HG02973 (cell line): ENCODE measurements at regions not wholly inside any gene's neighbourhood (a gene's known extent, or its start where the extent isn't known, plus 50 kb on each side); places are given as distances from the start of the nearest gene placed in this dataset.
"Not testable (repeated sequence)": the region's sequence is repeated elsewhere in the genome, so short reads cannot be mapped to it uniquely, and the experiment has no call there.

Experiments
- ATAC-seq: cut with Tn5 transposase; IDR thresholded peaks from one replicate; pipeline ENCODE4 v1.9.1; 2021; ENCODE audit warnings: moderate library complexity; ENCODE audit not compliant: unreplicated experiment

DNA sequence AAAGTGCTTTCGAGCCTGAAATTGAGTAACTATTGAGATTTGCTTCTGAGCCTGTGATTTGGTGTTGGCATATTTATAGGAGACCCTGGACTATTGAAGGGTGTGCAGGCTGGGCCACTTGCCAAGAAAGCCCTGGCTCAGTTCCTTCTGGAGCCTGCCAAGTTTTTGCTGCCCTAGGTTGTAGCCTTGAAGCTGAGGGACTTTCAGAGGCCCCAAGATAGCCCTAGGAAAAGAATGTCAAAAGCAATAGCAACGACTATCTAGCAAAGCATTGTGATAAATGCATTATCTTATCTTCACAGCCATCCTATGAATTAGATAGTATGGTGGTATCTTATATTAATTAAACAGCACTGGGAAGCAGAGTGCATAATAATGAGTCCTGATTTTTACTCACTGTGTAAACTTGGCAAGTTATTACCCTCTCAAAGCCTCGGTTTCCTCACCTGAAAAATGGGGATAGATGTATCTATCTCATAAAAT, 473.7 kb upstream of the PODXL start:
- ATAC-seq, result no peak

DNA sequence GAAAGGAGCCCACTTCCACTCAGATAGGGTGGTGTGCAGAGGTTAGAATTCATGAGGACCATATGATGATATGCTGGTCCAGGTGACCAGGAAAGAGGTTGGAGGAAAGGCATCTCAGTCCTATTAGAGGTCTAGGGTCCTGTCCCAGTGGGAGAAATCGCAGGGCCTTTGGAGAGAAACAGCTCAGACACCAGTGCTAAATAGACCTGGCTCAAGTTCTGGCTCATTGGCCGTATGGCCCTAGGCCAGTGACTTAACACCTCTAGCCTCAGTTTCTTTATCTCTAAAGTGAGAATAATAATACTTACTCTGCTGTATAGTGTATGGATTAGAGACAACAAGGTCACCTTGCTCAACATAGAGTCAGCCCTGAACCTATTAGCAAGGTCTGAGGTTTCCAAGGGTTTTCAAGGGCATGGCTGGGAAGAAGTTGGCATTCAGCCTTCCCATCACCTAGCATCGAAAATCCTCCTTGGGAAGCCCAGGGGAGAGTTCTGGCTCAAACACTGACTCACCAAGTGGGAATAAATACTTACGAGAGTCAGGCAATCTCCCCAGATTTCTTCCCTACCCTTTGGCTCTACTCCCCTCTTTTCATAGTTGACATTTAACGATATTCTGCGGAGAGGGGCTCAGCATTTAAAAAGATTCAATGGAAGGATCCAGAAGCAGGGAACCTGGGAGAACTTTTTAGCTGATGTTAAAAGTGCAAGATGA, 473.1 kb upstream of the PODXL start:
- no peak for ATAC-seq

DNA sequence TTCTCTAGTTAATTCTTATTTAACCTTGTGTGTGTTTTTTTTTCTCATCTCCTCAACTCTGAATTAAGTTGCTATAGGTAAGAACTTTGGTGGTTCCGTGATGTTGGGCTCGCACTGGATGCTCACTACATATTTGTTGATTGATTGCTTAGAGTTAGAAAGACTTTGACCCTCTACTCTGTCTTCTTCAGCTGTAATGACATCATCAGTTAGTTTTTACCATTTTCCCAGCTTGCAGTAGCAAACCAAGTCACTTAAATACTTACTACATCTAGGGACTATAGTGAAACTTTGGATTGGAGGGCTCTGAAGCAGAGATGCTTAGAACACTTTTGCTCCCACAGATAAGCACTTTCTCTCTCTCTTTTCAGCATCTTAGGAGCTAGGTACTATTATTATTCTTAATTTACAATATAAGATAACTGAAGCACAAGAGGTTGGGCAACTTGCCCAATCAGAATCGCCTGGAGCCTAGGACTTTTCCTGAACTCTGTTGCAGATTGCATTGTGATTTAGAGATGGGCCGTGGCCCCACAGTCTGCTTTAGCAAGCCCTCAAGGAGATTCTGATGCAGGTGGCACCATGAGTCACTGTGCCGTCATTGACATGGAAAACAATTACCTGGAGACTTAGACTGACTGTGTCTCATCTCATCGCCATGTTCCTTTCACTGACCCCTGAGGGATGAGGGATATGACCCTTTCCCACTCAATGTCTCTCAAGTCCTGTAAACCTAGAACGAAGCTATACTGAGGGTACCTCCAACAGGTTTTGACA, 471.9 kb upstream of the PODXL start:
- ATAC-seq, result no peak

GRCh38 chr7:132024290-132024689, 467.9 kb upstream of the PODXL start:
- no peak for ATAC-seq

- no peak for ATAC-seq
Measured at GRCh38 chr7:132023466-132023865, 467.0 kb upstream of the PODXL start.

DNA sequence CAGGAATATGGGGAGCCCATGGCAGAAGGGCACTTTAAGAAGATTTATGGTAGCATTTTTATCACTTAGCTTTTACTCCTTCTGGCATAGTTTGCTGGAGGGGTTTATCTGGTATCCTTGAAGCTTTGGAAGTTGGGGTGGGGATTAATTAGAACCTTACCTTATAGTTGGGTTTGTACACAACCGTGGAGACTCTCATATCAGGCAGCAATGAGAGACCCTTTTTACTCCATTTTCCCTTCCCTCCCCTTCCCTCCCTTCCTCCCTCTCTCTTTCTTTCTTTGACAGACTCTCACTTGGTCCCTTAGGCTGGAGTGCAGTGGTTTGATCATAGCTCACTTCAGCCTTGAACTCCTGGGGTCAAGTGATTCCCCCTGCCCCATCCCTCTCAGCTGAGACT, 465.8 kb upstream of the PODXL start:
- ATAC-seq, result no peak

DNA sequence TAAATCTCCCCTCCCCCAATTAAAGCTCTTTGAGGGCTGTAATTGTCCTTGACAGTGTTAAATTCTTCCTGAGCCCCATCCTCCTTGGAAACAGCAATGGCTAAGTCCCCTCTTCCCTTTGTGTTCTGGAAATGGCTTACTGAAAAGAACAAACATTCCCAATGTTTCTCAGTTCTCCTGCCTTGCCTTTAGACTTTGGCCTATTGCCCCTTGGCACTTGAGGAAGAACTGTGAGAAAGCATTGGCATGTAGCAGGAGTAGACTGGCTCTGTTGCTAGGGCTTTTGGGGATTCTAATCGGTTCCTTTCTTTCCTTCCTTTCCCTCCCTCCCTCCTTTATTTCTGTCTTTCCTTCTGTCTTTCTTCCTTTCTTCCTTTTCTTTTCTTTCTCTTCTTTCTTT, 463.3 kb upstream of the PODXL start:
- no peak for ATAC-seq

DNA sequence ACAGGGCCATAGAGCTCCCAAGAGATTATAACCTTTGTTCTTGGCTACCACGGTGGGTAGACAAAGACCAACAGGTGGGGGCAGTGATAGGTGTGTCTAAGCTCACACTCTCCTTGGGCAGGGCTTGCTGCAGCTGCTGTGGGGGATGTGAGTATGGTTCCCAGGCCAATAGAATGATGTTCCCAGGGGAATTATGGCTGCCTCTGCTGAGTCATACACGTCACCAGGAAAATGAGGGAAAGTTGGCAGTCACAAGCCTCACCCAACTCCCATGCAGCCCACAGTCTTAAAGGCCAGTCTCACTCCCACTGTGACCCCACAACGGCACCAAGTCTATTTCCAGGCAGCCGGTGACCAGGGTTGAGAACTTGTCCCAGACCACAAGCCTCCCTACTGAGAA, 453.4 kb upstream of the PODXL start:
- no peak for ATAC-seq

DNA sequence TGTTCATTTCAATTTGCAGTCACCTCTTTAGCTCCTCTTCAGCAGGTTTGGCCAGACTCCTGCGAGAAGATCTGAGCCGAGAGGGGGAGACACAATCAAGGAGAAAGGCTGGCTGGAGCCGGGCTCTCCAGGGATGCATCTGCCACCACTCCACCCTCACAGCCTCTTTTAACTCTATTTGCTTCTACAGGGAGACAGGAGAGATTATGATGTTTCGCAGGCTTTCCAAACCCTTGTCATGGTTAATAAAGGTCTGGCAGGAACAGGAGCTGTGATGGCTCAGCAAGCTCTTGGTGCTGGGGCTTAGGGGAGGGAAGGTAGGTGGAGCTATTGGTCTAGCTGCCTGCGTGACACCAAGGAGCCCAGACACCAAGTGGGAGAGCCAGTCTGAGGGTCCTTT, 448.1 kb upstream of the PODXL start:
- ATAC-seq, result no peak

DNA sequence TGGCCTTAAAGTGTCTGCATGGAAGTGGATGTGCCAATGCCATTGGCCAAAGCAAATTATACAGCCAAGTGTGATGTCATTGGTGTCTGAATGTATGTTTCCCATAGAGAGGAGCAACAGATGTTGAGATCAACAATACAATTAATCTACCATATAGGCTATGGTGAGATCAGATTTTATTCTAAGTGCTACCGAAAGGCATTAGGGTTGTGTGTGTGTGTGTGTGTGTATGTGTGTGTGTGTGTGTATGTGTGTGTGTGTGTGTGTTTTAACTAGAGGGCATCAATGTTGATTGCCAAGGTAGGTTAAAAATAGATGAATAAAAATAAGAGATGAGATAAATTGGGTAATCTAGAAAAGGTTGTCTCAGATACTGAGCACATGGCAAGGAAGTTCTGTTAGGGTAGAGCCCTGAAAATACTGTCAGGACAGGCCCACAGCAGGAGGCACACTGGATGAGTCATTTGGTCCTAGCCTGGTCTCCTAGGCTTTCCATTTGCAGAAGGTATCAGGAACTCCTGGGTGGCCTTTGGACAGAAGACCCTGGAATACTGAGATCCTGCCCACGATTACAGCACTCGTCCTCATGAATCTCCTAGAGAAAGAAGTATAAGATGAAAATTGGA, 446.0 kb upstream of the PODXL start:
- no peak for ATAC-seq

GRCh38 chr7:132001146-132001545, 444.7 kb upstream of the PODXL start:
- no peak for ATAC-seq

DNA sequence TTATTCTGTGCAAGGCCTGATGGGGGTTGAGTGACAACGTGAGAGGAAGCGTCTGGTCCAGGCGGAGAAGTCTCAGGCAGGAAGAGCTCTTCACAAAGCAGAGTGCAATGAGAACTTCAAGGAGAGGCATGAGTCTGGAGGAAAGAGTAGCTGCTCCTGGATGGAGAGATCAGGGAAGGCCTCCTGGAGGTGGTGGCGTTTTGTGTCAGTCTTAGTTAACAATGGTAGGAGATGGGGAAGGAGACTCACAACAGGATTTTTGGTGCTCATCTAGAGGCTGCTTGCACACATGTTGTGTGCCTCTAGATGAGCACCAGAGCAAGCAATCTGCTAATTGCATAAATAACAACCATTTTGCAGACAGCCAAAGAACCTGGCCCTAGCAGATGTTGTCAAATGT, 442.8 kb upstream of the PODXL start:
- ATAC-seq, result no peak

DNA sequence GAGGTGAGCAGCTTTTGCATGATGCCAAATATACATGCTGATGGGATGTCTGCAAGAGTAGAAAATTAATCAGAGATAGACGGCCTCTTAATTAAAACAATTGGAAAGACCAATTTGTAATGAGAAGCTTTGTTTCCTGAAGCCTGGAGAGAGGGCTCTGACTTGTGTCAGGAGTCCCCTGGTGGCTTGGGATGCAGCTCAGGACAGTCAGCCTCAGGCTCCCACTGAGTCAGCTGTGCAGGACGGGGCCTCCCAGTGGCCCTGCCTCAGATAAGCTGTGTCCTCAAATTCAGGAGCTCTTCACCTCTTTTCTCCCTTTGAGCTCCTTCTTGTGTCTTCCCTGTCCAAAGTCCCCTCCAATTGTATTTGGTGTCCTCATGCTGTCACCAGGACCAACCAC, 438.9 kb upstream of the PODXL start:
- ATAC-seq, result no peak

DNA sequence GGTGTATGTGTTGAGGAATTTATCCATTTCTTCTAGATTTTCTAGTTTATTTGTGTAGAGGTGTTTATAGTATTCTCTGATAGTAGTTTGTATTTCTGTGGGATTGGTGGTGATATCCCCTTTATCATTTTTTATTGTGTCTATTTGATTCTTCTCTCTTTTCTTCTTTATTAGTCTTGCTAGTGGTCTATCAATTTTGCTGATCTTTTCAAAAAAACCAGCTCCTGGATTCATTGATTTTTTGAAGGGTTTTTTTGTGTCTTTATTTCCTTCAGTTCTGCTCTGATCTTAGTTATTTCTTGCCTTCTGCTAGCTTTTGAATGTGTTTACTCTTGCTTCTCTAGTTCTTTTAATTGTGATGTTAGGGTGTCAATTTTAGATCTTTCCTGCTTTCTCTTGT, 424.6 kb upstream of the PODXL start:
- not testable (repeated sequence) for ATAC-seq

- not testable (repeated sequence) for ATAC-seq
Measured at GRCh38 chr7:131978118-131978517, 421.7 kb upstream of the PODXL start.

DNA sequence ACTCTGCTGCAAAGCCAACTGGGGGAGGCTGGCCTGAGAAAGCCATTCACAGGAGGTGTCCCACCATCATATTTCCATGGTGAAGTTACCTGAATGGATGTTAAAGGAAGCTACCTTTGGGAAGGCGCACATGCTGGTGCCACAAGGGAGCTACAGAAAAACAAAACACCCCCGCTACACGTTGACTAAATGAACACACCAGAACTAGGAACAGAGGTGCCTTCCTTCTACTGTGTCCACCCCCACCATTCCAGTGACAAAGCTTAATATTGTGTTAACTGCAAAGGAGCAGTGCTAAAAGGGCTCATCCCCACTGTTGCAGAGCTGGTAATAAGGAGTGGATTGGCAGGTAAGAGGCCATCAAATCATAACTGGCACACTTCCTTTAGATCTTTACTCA, 420.0 kb upstream of the PODXL start:
- no peak for ATAC-seq

DNA sequence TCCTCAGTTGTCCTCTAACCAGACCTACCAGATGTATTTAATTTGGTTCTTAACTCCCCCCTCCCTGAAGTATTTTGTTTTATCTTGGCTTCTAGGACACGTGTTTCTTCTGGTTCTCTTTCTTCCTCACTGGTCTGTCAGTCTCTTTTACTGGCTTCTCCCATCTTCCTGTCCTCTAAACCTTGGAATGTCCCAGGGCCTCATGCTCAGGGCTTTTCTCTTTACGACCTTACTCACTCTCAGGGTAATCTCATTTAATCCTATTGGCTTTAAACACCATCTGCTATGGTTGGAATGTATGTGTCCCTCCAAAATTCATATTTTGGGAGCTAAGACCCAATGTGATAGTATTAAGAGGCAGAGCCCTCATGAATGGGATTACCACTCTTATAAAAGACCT, 418.2 kb upstream of the PODXL start:
- ATAC-seq, result no peak

GRCh38 chr7:131972251-131972650, 415.8 kb upstream of the PODXL start:
- no peak for ATAC-seq

DNA sequence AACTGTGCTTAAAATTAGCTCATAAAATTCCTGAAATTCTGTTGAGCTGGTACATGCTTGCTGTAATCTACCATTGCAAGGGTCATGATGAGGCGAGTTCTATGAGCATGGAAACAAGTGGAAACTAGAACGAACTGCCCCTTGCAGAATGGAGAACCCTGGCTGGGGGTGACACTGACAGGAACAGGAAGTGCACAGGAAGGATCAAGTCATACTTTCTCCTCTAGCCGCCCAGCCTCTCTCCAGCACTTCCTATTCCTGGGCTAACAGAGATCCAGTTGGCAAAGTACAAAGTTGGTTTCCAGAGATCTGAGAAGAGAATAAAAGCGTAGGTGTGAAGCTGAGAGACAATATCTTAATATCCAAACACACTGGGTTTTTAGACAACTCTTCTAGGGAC, 414.2 kb upstream of the PODXL start:
- no peak for ATAC-seq

- no peak for ATAC-seq
Measured at GRCh38 chr7:131969560-131969959, 413.1 kb upstream of the PODXL start.

- ATAC-seq, result no peak
Measured at GRCh38 chr7:131967216-131967730, 410.8 kb upstream of the PODXL start.

DNA sequence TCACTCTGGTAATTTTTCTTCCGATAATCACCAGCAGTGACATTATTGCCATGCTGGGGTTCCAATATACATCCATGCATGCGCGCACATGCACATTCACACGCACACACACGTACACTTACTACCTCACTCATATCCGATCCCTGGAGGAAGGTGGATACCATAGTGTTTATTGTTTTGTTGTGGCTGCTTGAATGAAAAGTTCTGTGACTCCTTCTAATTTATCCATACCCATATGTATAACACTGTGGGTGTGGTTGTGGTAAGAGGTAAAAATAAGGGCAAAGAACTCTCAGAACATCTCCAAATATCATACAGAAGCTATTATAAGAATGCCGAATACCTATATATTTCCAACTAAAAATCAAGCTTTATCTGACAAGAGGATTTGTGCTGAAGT, 407.8 kb upstream of the PODXL start:
- ATAC-seq, result no peak
